Right lung (tissue), 2 donors: ENCODE measurements at regions not wholly inside any gene's neighbourhood (a gene's known extent, or its start where the extent isn't known, plus 50 kb on each side); places are given as distances from the start of the nearest gene placed in this dataset.
"Not testable (repeated sequence)": the region's sequence is repeated elsewhere in the genome, so short reads cannot be mapped to it uniquely, and the experiment has no call there.

Experiments
- DNase-seq, 2 donors: peaks; one replicate each; pipeline ENCODE4 v3.0.0-alpha.2; 2013

GRCh38 chr17:77510133-77510796 lies 369.5 kb downstream of the SEC14L1 start:
- no peak for DNase-seq

GRCh38 chr17:77511514-77512061 lies 370.8 kb downstream of the SEC14L1 start:
- DNase-seq: no peak

- no peak for DNase-seq
These were observed 371.5 kb downstream of the SEC14L1 start for GRCh38 chr17:77512062-77512946.

GRCh38 chr17:77513045-77513444 lies 372.3 kb downstream of the SEC14L1 start:
- no peak for DNase-seq

GRCh38 chr17:77515227-77515626 lies 374.5 kb downstream of the SEC14L1 start:
- DNase-seq: no peak

- no peak for DNase-seq
These were observed 376.1 kb downstream of the SEC14L1 start for GRCh38 chr17:77516902-77517301.

GRCh38 chr17:77521076-77521475 lies 380.3 kb downstream of the SEC14L1 start:
- DNase-seq: no peak

- DNase-seq: no peak
These were observed 382.8 kb downstream of the SEC14L1 start for GRCh38 chr17:77523540-77523939.

- DNase-seq: no peak
These were observed 385.5 kb downstream of the SEC14L1 start for GRCh38 chr17:77526259-77526711.

- no peak for DNase-seq
These were observed 386.1 kb downstream of the SEC14L1 start for GRCh38 chr17:77526728-77527350.

- DNase-seq: no peak
These were observed 386.6 kb downstream of the SEC14L1 start for GRCh38 chr17:77527409-77527808.

- no peak for DNase-seq
These were observed 387.2 kb downstream of the SEC14L1 start for GRCh38 chr17:77527836-77528505.

- peak; percentile 77 to 79 for DNase-seq
These were observed 388.0 kb downstream of the SEC14L1 start for GRCh38 chr17:77528516-77529327.

- no peak for DNase-seq
These were observed 388.5 kb downstream of the SEC14L1 start for GRCh38 chr17:77529328-77529650.

GRCh38 chr17:77530591-77530990 lies 389.8 kb downstream of the SEC14L1 start:
- DNase-seq: no peak

GRCh38 chr17:77531002-77531401 lies 390.2 kb downstream of the SEC14L1 start:
- DNase-seq: no peak

GRCh38 chr17:77531641-77532040 lies 390.9 kb downstream of the SEC14L1 start:
- no peak for DNase-seq

- not testable (repeated sequence) for DNase-seq
These were observed 392.9 kb downstream of the SEC14L1 start for GRCh38 chr17:77533697-77534096.

GRCh38 chr17:77534137-77534536 lies 393.4 kb downstream of the SEC14L1 start:
- DNase-seq: no peak

- DNase-seq: no peak
These were observed 394.7 kb downstream of the SEC14L1 start for GRCh38 chr17:77535435-77535834.

- DNase-seq: no peak
These were observed 395.1 kb downstream of the SEC14L1 start for GRCh38 chr17:77535892-77536291.
